ENCODE measurements at regions not wholly inside any gene's neighbourhood (a gene's known extent, or its start where the extent isn't known, plus 50 kb on each side); places are given as distances from the start of the nearest gene placed in this dataset.

GRCh38 chr6:120826253-120826652 lies 508.0 kb downstream of the TBC1D32 start:
- no peak for TF ChIP-seq EZH2 (IDR thresholded peaks at IDR 0.05; ENCODE audit: insufficient read depth, poor library complexity, severe bottlenecking)
- no peak for TF ChIP-seq EZH2phosphoT487 (IDR thresholded peaks at IDR 0.05; ENCODE audit: insufficient read depth, low read depth)
